ENCODE measurements at regions not wholly inside any gene's neighbourhood (a gene's known extent, or its start where the extent isn't known, plus 50 kb on each side); places are given as distances from the start of the nearest gene placed in this dataset.

DNA sequence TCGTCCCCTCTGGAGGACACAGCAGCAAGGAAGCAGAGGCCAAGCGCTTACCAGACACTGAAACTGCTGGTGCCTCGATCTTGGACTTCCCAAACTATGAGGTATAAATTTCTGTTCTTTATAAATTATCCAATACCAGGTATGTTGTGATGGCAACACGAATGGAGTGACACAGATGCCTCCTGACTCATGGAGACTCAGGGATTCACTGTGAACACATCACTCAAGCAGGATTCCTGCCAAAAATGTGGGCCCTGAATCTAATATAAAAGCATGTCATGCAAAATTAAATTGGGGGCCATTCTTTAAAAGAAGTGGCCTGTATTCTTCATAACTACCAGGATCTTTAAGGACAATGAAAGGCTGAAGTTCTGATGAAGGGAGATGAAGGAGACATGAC, 52.5 kb upstream of the SLC22A23 start:
- DNase-seq (ENCODE audit: low spot score in 2 of 2) (no peak), FAIRE-seq (no peak)

DNA sequence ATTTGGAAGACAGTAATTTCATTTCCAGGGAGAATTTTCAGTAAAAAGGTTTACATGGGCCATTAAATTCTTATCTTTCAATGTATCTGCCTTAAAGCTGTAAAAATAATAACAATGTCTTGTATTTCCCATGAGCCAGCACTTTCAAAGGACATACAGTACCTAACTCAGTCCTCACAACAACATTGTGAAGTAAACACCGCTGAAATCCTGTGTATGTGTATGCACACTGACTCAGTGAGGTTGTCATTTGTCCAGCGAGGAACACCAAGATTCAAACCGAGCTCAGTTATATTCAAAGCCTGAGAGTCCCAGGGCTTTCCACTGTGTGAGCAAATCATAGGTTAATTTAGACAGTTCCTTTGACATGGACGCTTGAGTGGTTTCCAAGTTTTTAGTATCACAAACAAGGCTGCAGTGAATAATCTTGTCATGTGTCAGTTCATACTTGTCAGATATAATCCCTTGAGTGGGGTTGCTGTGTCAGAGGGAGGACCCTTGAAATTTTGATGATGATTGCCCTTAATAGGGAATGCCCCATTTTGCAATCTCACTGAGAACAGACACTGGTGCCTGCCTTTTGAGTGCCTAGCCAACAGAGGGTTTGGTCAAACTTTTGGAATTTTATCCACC, 50.0 kb upstream of the SLC22A23 start:
- FAIRE-seq (no peak), DNase-seq (ENCODE audit: low spot score in 2 of 2) (no peak)

Data from frontal cortex (tissue), 3 donors.